ENCODE measurements at regions not wholly inside any gene's neighbourhood (a gene's known extent, or its start where the extent isn't known, plus 50 kb on each side); places are given as distances from the start of the nearest gene placed in this dataset.
A peak's percentile ranks its signal among the peaks of the same experiment; 100 is the strongest.
"Not testable (repeated sequence)": the region's sequence is repeated elsewhere in the genome, so short reads cannot be mapped to it uniquely, and the experiment has no call there.

GRCh38 chr13:72657379-72657778, 70.0 kb downstream of the MZT1 start:
- DNase-seq (ENCODE audit: low read depth) = no peak

GRCh38 chr13:72656357-72656756, 71.1 kb downstream of the MZT1 start:
- no peak for DNase-seq (ENCODE audit: low read depth)

- DNase-seq (ENCODE audit: low read depth) = no peak
These were observed 73.9 kb downstream of the MZT1 start for GRCh38 chr13:72653506-72653905.

GRCh38 chr13:72652681-72653080, 74.7 kb downstream of the MZT1 start:
- no peak for DNase-seq (ENCODE audit: low read depth)

DNA sequence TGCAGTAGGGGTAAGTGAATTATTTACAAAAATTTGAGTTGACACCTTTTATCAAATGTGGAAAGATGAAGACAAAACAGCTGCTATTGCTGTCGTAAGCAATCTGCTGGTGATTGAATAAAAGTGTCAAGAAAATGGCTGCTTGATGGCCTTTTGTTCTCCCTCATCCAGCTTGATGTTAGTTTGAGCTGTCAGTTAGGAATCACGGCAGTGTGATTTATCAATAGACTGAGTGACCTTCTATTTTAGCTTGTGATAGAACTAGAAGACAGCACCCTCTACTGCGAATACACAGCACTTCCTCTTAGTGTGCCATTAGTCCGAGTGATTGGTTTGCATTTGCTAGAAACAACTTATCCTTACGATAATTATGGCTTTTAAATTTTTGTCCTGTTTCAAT, 76.3 kb downstream of the MZT1 start:
- no peak for DNase-seq (ENCODE audit: low read depth)

DNA sequence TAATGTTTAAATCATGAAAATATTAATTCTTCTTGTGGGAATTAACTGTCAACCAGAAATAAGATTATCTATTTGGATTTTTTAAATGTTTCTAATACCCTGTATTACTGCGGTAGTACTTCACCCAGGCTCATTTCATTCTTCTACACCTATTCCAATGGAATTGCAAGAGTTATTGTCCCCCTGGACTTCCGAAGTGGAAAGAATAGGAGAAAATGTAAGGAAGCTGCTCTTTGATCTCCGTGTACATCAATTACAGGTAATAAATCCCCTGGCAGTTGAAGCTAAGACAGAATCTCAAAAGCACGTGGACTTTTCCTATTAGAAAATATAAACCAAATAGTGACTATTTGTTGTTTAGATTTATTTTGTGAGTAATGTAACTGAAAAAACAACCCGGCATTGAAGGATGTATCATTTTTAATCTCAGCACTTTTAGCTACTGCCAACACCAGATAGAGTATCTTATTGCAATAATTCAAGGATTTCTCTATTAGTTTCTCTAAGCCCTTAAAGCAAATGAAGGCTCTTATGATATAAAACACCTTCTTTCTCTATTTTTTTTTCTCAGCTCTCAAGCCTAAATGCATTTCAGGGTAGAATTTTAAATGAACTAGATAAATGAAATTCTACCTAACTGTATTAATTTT, 77.3 kb downstream of the MZT1 start:
- no peak for DNase-seq (ENCODE audit: low read depth)

DNA sequence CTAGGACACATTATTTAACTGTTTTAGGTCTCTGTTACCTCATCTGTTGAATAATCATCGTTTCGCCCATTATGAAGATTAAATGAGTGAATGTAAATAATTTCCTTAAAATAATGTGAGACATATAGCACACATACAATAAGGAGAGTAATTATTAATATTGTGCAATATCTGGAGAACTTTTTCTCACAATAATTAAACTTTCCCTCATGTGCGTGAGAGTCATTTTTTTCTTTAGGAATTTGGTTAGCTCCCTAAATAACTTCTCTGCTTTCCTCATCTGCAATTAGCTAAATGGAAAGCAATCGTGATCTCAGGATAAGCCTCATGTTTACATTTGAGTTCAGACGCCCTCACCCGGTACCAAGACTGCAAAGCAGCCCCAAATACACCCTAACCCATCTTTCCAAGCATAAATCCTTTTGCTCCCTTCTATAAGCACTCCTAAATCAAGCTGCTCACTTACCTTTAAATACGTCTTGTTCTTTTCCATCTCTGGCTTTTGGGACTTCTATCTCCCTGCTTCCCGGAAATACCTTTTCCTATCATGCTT, 78.8 kb downstream of the MZT1 start:
- DNase-seq (ENCODE audit: low read depth) = no peak

DNA sequence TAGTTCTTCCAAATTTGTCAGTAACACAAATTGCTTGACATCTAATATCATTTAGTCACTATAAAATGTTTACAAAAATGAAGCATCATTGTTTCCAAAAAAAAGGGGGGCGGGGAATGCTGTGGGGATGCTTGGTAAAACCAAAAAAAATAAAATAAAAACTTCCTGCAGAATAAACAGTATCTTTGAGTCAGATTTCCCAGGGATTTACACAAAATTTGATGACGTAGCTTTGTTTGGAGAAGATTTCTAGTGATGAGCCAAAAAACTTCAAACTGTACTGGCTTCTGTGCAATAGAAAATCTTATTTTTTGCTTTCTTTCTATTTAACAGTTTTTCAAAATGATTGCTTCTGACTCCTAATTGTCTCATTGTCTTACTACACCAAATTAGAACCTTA, 80.0 kb downstream of the MZT1 start:
- no peak for DNase-seq (ENCODE audit: low read depth)

GRCh38 chr13:72645521-72645920, 81.9 kb downstream of the MZT1 start:
- no peak for DNase-seq (ENCODE audit: low read depth)

- peak; percentile 29 for DNase-seq (ENCODE audit: low read depth)
These were observed 84.0 kb downstream of the MZT1 start for GRCh38 chr13:72643311-72643989.

- DNase-seq (ENCODE audit: low read depth) = no peak
These were observed 88.1 kb downstream of the MZT1 start for GRCh38 chr13:72639377-72639776.

- DNase-seq (ENCODE audit: low read depth) = no peak
These were observed 89.2 kb downstream of the MZT1 start for GRCh38 chr13:72638059-72638815.

DNA sequence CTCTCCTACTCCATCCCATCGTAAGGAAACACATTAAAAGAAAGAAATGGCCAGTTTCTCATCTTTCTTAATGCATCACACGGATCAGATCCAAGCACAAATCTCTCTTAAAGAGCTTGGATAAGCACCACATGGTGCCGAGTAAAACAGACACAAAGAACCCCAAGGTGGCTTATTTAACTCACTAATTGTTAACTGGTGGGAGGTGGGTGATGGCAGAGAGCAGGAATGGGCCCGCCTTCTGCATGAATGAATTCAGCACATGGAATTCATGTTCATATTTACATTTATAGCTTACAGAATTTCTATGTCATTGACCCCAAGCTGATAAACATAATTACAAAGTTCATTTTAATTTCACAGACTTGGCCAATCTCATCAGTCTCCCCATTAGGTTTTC, 89.9 kb downstream of the MZT1 start:
- no peak for DNase-seq (ENCODE audit: low read depth)

GRCh38 chr13:72634859-72635258, 92.6 kb downstream of the MZT1 start:
- DNase-seq (ENCODE audit: low read depth) = no peak

DNA sequence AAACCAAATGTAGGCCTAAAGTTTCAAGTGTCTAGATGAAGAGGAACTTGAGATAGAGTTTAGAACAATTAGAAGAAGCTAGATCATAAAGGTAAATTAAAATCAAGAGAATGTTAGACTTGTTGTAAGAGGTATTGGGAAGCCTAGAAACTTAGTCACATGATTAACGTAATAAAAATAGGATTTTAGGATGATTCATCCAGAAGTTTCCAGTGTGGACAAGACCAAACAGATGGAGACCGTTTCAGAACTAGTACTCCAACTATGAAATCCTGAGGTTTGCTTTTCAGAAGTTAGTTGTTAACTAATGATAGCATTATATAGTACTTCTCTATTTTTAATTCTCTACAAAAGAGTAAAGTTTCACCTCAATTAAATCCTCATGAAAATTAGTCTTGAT, 104.9 kb downstream of the MZT1 start:
- DNase-seq (ENCODE audit: low read depth) = no peak

- DNase-seq (ENCODE audit: low read depth) = no peak
These were observed 106.6 kb downstream of the MZT1 start for GRCh38 chr13:72620874-72621273.

GRCh38 chr13:72617951-72618350, 109.5 kb downstream of the MZT1 start:
- no peak for DNase-seq (ENCODE audit: low read depth)

DNA sequence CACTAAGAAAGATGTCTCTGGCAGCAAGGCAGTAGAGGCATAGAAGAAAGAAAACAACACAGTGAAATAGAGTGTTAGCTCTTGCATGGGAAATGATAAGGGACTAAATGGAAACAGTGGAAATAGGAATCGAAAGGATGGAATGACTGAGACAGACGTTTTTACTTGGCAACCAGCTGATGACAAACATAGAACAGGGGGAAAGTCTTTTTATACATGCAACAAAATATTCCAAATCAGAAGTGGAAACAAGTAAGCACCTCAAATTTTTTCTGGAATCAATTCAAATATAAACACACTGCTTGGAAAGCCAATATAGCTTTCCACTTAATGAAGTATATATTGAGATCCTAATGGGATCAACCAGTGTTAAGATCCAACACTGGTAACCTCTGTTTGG, 110.2 kb downstream of the MZT1 start:
- no peak for DNase-seq (ENCODE audit: low read depth)

GRCh38 chr13:72610251-72610891, 117.1 kb downstream of the MZT1 start:
- not testable (repeated sequence) for DNase-seq (ENCODE audit: low read depth)

GRCh38 chr13:72599178-72599743, 128.2 kb downstream of the MZT1 start:
- DNase-seq (ENCODE audit: low read depth) = no peak

DNA sequence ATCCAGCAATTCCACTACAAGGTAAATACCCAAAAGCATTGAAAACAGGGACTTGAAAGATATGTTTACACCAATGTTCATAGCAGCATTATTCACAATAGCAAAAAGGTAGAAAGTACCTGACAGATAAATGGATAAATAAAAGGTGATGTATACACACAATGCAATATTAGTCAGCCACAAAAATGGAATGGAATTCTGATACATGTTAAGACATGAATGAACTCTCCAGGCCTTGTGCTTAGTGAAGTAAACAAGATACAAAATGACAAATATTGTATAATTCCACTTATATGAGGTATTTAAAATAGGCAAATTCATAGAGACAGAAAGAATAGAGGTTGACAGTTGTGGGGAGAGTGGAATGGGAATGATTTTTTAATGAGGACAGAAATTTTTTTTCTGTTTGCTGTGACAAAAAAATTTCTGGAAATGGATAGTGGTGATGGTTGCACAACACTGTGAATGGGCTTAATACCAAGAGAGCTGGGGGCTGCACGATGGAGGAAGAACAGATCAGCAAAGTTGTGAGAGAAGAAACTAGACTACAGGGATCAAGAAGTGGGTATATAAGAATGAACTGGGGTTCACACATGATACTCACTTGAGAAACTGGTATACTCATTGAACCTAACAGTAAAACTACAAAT, 137.2 kb downstream of the MZT1 start:
- DNase-seq (ENCODE audit: low read depth) = no peak

DNA sequence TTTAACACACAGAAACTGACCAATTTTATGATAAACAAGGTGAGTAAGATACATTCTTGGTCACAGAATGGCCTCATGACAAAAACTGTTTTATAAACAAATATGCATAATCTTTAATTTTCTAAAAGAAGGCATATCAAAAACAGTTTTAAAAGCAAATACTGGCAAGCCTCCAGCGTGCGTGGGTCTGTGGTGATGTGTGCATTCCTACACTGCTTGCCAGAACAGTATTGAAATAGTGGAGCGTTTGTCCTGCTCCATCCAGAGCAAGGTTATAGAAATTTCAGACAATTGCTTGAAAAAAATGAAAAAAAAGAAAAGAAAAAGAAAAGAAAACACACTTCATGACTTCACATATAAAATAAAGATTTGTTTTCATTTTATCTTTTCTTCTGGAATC, 140.9 kb downstream of the MZT1 start:
- no peak for DNase-seq (ENCODE audit: low read depth)

Data from fibroblast of the conjunctiva (primary cell).